Trophoblast cell (in vitro differentiated cells and primary cell): ENCODE measurements at regions not wholly inside any gene's neighbourhood (a gene's known extent, or its start where the extent isn't known, plus 50 kb on each side); places are given as distances from the start of the nearest gene placed in this dataset.

Experiments
- DNase-seq, 2 donors: peaks; one replicate each; pipeline ENCODE4 v3.0.0-alpha.2; 2016
- H2AFZ ChIP-seq: 2 replicates; pipeline ENCODE4 v1.6.1; 2013; ENCODE audit warnings: low read length, moderate library complexity, mild to moderate bottlenecking; ENCODE audit not compliant: insufficient read depth, poor library complexity
- H2AK5ac ChIP-seq: 2 replicates; pipeline ENCODE4 v1.6.1; 2013; ENCODE audit warnings: mild to moderate bottlenecking, low read length
- H2BK120ac ChIP-seq: 2 replicates; pipeline ENCODE4 v1.6.1; 2013; ENCODE audit warnings: low read length, mild to moderate bottlenecking, moderate library complexity; ENCODE audit not compliant: insufficient read depth, poor library complexity
- H2BK12ac ChIP-seq: 2 replicates; pipeline ENCODE4 v1.6.1; 2013; ENCODE audit warnings: mild to moderate bottlenecking, low read length, moderate library complexity
- H2BK5ac ChIP-seq: 2 replicates; pipeline ENCODE4 v1.6.1; 2013; ENCODE audit warnings: low read length, low read depth, moderate library complexity, mild to moderate bottlenecking; ENCODE audit not compliant: poor library complexity
- H3K14ac ChIP-seq: 2 replicates; pipeline ENCODE4 v1.6.1; 2013; ENCODE audit warnings: mild to moderate bottlenecking, low read length
- H3K18ac ChIP-seq: 2 replicates; pipeline ENCODE4 v1.6.1; 2013; ENCODE audit warnings: mild to moderate bottlenecking, low read length
- H3K23ac ChIP-seq: 2 replicates; pipeline ENCODE4 v1.6.1; 2013; ENCODE audit warnings: low read length
- H3K27ac ChIP-seq: 2 replicates; pipeline ENCODE4 v1.5.1; 2013; ENCODE audit warnings: low read depth, mild to moderate bottlenecking, inconsistent platforms, low read length, moderate library complexity
- H3K27me3 ChIP-seq: 2 replicates; pipeline ENCODE4 v1.6.1; 2013; ENCODE audit warnings: inconsistent platforms, mild to moderate bottlenecking, low read length, moderate library complexity; ENCODE audit not compliant: insufficient read depth
- H3K36me3 ChIP-seq, 2 experiments: 1 replicate in 1 of 2; 2 replicates in 1 of 2; pipeline ENCODE4 v1.6.1; 2013; ENCODE audit warnings: low read length in 2 of 2, mild to moderate bottlenecking in 2 of 2, moderate library complexity in 1 of 2; ENCODE audit not compliant: insufficient read depth in 2 of 2, control insufficient read depth in 1 of 2
- H3K4ac ChIP-seq: 2 replicates; pipeline ENCODE4 v1.6.1; 2013; ENCODE audit warnings: low read depth, mild to moderate bottlenecking, low read length, moderate library complexity
- H3K4me1 ChIP-seq, 2 experiments: 1 replicate in 1 of 2; 2 replicates in 1 of 2; pipeline ENCODE4 v1.6.1; 2013; ENCODE audit warnings: low read length in 2 of 2, mild to moderate bottlenecking in 2 of 2, moderate library complexity in 1 of 2; ENCODE audit not compliant: insufficient read depth in 2 of 2, control insufficient read depth in 1 of 2
- H3K4me2 ChIP-seq: 2 replicates; pipeline ENCODE4 v1.6.1; 2013; ENCODE audit warnings: inconsistent platforms, mild to moderate bottlenecking, low read length, moderate library complexity
- H3K4me3 ChIP-seq: 2 replicates; pipeline ENCODE4 v1.5.1; 2013; ENCODE audit warnings: mild to moderate bottlenecking, low read depth, low read length, inconsistent platforms
- H3K79me1 ChIP-seq: one replicate; pipeline ENCODE4 v1.6.1; 2013; ENCODE audit warnings: low read length
- H3K79me2 ChIP-seq: 2 replicates; pipeline ENCODE4 v1.6.1; 2013; ENCODE audit warnings: low read length, mild to moderate bottlenecking; ENCODE audit not compliant: control insufficient read depth, insufficient read depth, poor library complexity
- H3K9ac ChIP-seq: 2 replicates; pipeline ENCODE4 v1.6.1; 2013; ENCODE audit warnings: mild to moderate bottlenecking, low read length
- H3K9me3 ChIP-seq: 2 replicates; pipeline ENCODE4 v1.6.1; 2013; ENCODE audit warnings: low read depth, mild to moderate bottlenecking, control low read depth, inconsistent platforms, low read length; ENCODE audit not compliant: insufficient read depth
- H4K12ac ChIP-seq: 2 replicates; pipeline ENCODE4 v1.6.1; 2013; ENCODE audit warnings: low read depth, mild to moderate bottlenecking, low read length, moderate library complexity
- H4K8ac ChIP-seq: 2 replicates; pipeline ENCODE4 v1.6.1; 2013; ENCODE audit warnings: low read depth, mild to moderate bottlenecking, low read length, moderate library complexity
- H4K91ac ChIP-seq: one replicate; pipeline ENCODE4 v1.6.1; 2013; ENCODE audit warnings: low read depth, mild to moderate bottlenecking, low read length, moderate library complexity
- WGBS: extraction: QIAGEN DNeasy Blood & Tissue Kit; methylation state at CpG from one replicate; pipeline ENCODE4 v1.1.7; 2013; ENCODE audit warnings: missing lambda C conversion rate; ENCODE audit not compliant: insufficient read length, insufficient coverage; ENCODE audit errors: extremely low coverage; 5-methylcytosine and 5-hydroxymethylcytosine counted together

- H3K4ac ChIP-seq, result no peak overlapping the region
- H3K9me3 ChIP-seq, result no peaks in the 10 kb centered on the region
- H3K79me1 ChIP-seq, result no peaks in the 10 kb centered on the region
- H2AFZ ChIP-seq, result no peak overlapping the region
- no peak overlapping the region for H3K4me2 ChIP-seq
- no peaks in the 10 kb centered on the region for H3K27me3 ChIP-seq
- DNase-seq, result no peak
- H4K12ac ChIP-seq, result no peak overlapping the region
- no peak overlapping the region for H3K23ac ChIP-seq
- no peak overlapping the region for H2BK12ac ChIP-seq
- no peaks in the 10 kb centered on the region for H3K4me1 ChIP-seq
- H3K27ac ChIP-seq, result no peak overlapping the region
- WGBS, result no CpG with 5 or more reads among the region's 7 CpGs
- no peak overlapping the region for H2BK5ac ChIP-seq
- H3K4me3 ChIP-seq, result no peak overlapping the region
- H4K8ac ChIP-seq, result no peak overlapping the region
- no peak overlapping the region for H2BK120ac ChIP-seq
- no peak overlapping the region for H3K14ac ChIP-seq
- no peak overlapping the region for H3K9ac ChIP-seq
- no peaks in the 10 kb centered on the region for H3K79me2 ChIP-seq
- H3K18ac ChIP-seq, result no peak overlapping the region
- H2AK5ac ChIP-seq, result no peak overlapping the region
- no peaks in the 10 kb centered on the region for H3K36me3 ChIP-seq
- no peak overlapping the region for H4K91ac ChIP-seq
These were observed 76.4 kb downstream of the SKA1 start for GRCh38 chr18:50451100-50451842.

- no peaks in the 10 kb centered on the region for H3K4me1 ChIP-seq
- H3K27ac ChIP-seq, result no peak overlapping the region
- H3K4ac ChIP-seq, result no peak overlapping the region
- no peak overlapping the region for H2BK5ac ChIP-seq
- H3K23ac ChIP-seq, result no peak overlapping the region
- no peaks in the 10 kb centered on the region for H3K36me3 ChIP-seq
- no peak for DNase-seq
- no peak overlapping the region for H2AK5ac ChIP-seq
- H3K4me2 ChIP-seq, result no peak overlapping the region
- H2BK12ac ChIP-seq, result no peak overlapping the region
- no peak overlapping the region for H4K91ac ChIP-seq
- no peak overlapping the region for H2BK120ac ChIP-seq
- no peak overlapping the region for H3K18ac ChIP-seq
- no peak overlapping the region for H3K14ac ChIP-seq
- H3K79me2 ChIP-seq, result no peaks in the 10 kb centered on the region
- no peak overlapping the region for H3K4me3 ChIP-seq
- no peak overlapping the region for H4K8ac ChIP-seq
- H3K79me1 ChIP-seq, result no peaks in the 10 kb centered on the region
- no peak overlapping the region for H2AFZ ChIP-seq
- H3K9ac ChIP-seq, result no peak overlapping the region
- WGBS, result no CpG with 5 or more reads among the region's 1 CpG
- H3K27me3 ChIP-seq, result no peaks in the 10 kb centered on the region
- peaks cover 2% of the 10 kb centered on the region for H3K9me3 ChIP-seq
- H4K12ac ChIP-seq, result no peak overlapping the region
These were observed 78.3 kb downstream of the SKA1 start for GRCh38 chr18:50453014-50453680.

DNA sequence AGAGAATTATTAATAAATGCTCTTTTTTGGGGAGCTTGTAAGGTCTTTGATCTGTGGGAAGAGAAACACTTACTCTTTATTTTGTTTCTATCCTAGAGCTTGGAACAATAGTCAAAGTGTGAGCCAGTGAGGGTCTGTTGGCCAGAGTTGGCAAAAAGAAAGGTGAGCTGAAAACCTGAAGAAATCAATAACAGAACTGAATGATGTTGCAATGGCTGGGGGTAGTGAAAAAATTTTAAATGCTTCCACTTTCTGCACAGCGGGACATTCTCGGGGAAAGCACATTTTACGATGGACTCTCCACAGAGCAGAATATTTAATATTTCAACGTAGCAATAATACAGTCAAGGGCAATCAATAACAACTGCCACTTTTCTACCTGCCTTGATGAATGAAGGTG is 78.9 kb downstream of the SKA1 start:
- Histone ChIP-seq H3K9ac (no peak overlapping the region), H2BK120ac (no peak overlapping the region), H3K79me1 (no peaks in the 10 kb centered on the region), H3K14ac (no peak overlapping the region), H3K27ac (no peak overlapping the region), H3K23ac (no peak overlapping the region), H3K4me1 (no peaks in the 10 kb centered on the region), H3K4me3 (no peak overlapping the region), H4K12ac (no peak overlapping the region), H3K27me3 (no peaks in the 10 kb centered on the region), H2BK5ac (no peak overlapping the region), H3K36me3 (no peaks in the 10 kb centered on the region), H3K9me3 (peaks cover 3% of the 10 kb centered on the region), H4K8ac (no peak overlapping the region), H3K4me2 (no peak overlapping the region), H3K4ac (no peak overlapping the region), H2AK5ac (no peak overlapping the region), H3K18ac (no peak overlapping the region), H4K91ac (no peak overlapping the region), H3K79me2 (no peaks in the 10 kb centered on the region), H2BK12ac (no peak overlapping the region), H2AFZ (no peak overlapping the region)
- no peak for DNase-seq
- WGBS, result no CpG with 5 or more reads among the region's 4 CpGs

GRCh38 chr18:50454387-50454988 is 79.6 kb downstream of the SKA1 start:
- no peak overlapping the region for H3K23ac ChIP-seq
- WGBS, result no CpG with 5 or more reads among the region's 10 CpGs
- no peak overlapping the region for H2AK5ac ChIP-seq
- no peaks in the 10 kb centered on the region for H3K36me3 ChIP-seq
- DNase-seq, result no peak
- no peaks in the 10 kb centered on the region for H3K79me1 ChIP-seq
- no peak overlapping the region for H3K27ac ChIP-seq
- H3K27me3 ChIP-seq, result no peaks in the 10 kb centered on the region
- H3K18ac ChIP-seq, result no peak overlapping the region
- H2BK5ac ChIP-seq, result no peak overlapping the region
- H3K4ac ChIP-seq, result no peak overlapping the region
- no peak overlapping the region for H4K91ac ChIP-seq
- H2BK120ac ChIP-seq, result no peak overlapping the region
- no peak overlapping the region for H2BK12ac ChIP-seq
- H3K14ac ChIP-seq, result no peak overlapping the region
- H3K9me3 ChIP-seq, result peaks cover 3% of the 10 kb centered on the region
- H2AFZ ChIP-seq, result no peak overlapping the region
- H4K12ac ChIP-seq, result no peak overlapping the region
- no peaks in the 10 kb centered on the region for H3K79me2 ChIP-seq
- H3K4me3 ChIP-seq, result no peak overlapping the region
- H4K8ac ChIP-seq, result no peak overlapping the region
- H3K4me2 ChIP-seq, result no peak overlapping the region
- H3K9ac ChIP-seq, result no peak overlapping the region
- no peaks in the 10 kb centered on the region for H3K4me1 ChIP-seq
